ENCODE measurements at regions not wholly inside any gene's neighbourhood (a gene's known extent, or its start where the extent isn't known, plus 50 kb on each side); places are given as distances from the start of the nearest gene placed in this dataset.
"Not testable (repeated sequence)": the region's sequence is repeated elsewhere in the genome, so short reads cannot be mapped to it uniquely, and the experiment has no call there.

- H3K4me3 Mint-ChIP-seq; H3K27ac Mint-ChIP-seq; DNase-seq; H3K4me1 Mint-ChIP-seq (ENCODE audit: low read depth); H3K36me3 Mint-ChIP-seq (ENCODE audit: low read depth); H3K27me3 Mint-ChIP-seq (ENCODE audit: insufficient read depth): not testable (repeated sequence)
- H3K9me3 Mint-ChIP-seq, result peaks cover 26% of the 10 kb centered on the region
Observed at GRCh38 chr4:154907345-154908045, 126.4 kb downstream of the RBM46 start.

- Mint-ChIP-seq H3K27me3 (ENCODE audit: insufficient read depth) (no peaks in the 10 kb centered on the region), H3K9me3 (peaks cover 23% of the 10 kb centered on the region), H3K4me3 (no peak overlapping the region), H3K36me3 (ENCODE audit: low read depth) (no peaks in the 10 kb centered on the region), H3K4me1 (ENCODE audit: low read depth) (no peaks in the 10 kb centered on the region), H3K27ac (no peak overlapping the region)
- DNase-seq, result no peak
- no peak for TF ChIP-seq CTCF (IDR thresholded peaks at IDR 0.05)
Observed at GRCh38 chr4:154908168-154908567, 127.1 kb downstream of the RBM46 start.

GRCh38 chr4:154911097-154911496, 130.0 kb downstream of the RBM46 start:
- peak; percentile 15; the same call in 1 of the 2 replicates for TF ChIP-seq CTCF (IDR thresholded peaks at IDR 0.05)
- no peak overlapping the region for H3K4me3 Mint-ChIP-seq
- DNase-seq, result no peak

GRCh38 chr4:154911608-154912098, 130.6 kb downstream of the RBM46 start:
- DNase-seq, result no peak
- no peak overlapping the region for H3K27ac Mint-ChIP-seq
- peaks cover 2% of the 10 kb centered on the region; the same call in 1 of the 2 replicates for H3K27me3 Mint-ChIP-seq (ENCODE audit: insufficient read depth)
- H3K4me1 Mint-ChIP-seq (ENCODE audit: low read depth), result no peaks in the 10 kb centered on the region
- H3K36me3 Mint-ChIP-seq (ENCODE audit: low read depth), result no peaks in the 10 kb centered on the region
- no peak for TF ChIP-seq CTCF (IDR thresholded peaks at IDR 0.05)
- H3K9me3 Mint-ChIP-seq, result peaks cover 27% of the 10 kb centered on the region
- H3K4me3 Mint-ChIP-seq, result no peak overlapping the region

More at GRCh38 chr4:154911097-154911496, 130.0 kb downstream of the RBM46 start:
- Mint-ChIP-seq H3K36me3 (ENCODE audit: low read depth) (no peaks in the 10 kb centered on the region), H3K27me3 (ENCODE audit: insufficient read depth) (peaks cover 2% of the 10 kb centered on the region; the same call in 1 of the 2 replicates), H3K4me1 (ENCODE audit: low read depth) (no peaks in the 10 kb centered on the region), H3K27ac (no peak overlapping the region), H3K9me3 (peaks cover 30% of the 10 kb centered on the region)

- H3K4me1 Mint-ChIP-seq (ENCODE audit: low read depth), result no peaks in the 10 kb centered on the region
- H3K36me3 Mint-ChIP-seq (ENCODE audit: low read depth), result no peaks in the 10 kb centered on the region
- no peak for DNase-seq
- no peak overlapping the region for H3K27ac Mint-ChIP-seq
- H3K9me3 Mint-ChIP-seq, result peaks cover 21% of the 10 kb centered on the region; the same call in 1 of the 2 replicates
- no peak overlapping the region for H3K4me3 Mint-ChIP-seq
- H3K27me3 Mint-ChIP-seq (ENCODE audit: insufficient read depth), result peaks cover 2% of the 10 kb centered on the region; the same call in 1 of the 2 replicates
- no peak for TF ChIP-seq CTCF (IDR thresholded peaks at IDR 0.05)
Observed at GRCh38 chr4:154916068-154916467, 135.0 kb downstream of the RBM46 start.

GRCh38 chr4:154927126-154927680, 146.1 kb downstream of the RBM46 start:
- Mint-ChIP-seq H3K27ac (no peak overlapping the region), H3K27me3 (ENCODE audit: insufficient read depth) (no peaks in the 10 kb centered on the region), H3K4me3 (no peak overlapping the region), H3K36me3 (ENCODE audit: low read depth) (no peaks in the 10 kb centered on the region; the same call in 1 of the 2 replicates), H3K9me3 (peaks cover 39% of the 10 kb centered on the region), H3K4me1 (ENCODE audit: low read depth) (no peaks in the 10 kb centered on the region; the same call in 1 of the 2 replicates)
- no peak for TF ChIP-seq CTCF (IDR thresholded peaks at IDR 0.05)
- no peak for DNase-seq

Measured in HFFc6 (cell line).